GM23338 (cell line): ENCODE measurements at regions not wholly inside any gene's neighbourhood (a gene's known extent, or its start where the extent isn't known, plus 50 kb on each side); places are given as distances from the start of the nearest gene placed in this dataset.
A peak's percentile ranks its signal among the peaks of the same experiment; 100 is the strongest.

Experiments used
- ATAC-seq: fragments of 200-7000 bp; cut with Tn5 transposase; 3 replicates; pipeline ENCODE4 v1.9.1; 2020
- DNase-seq: peaks from one replicate; pipeline ENCODE4 v3.0.0-alpha.2; 2015; ENCODE audit warnings: low spot score
- H2AFZ ChIP-seq: fragments of 200-600 bp; sonication (generic); 2 replicates; pipeline ENCODE4 v1.8.0; 2016; ENCODE audit warnings: antibody characterized with exemption, mild to moderate bottlenecking, moderate library complexity
- H3F3A ChIP-seq: fragments of 200-600 bp; sonication (generic); replicated peaks from 2 replicates; pipeline ENCODE4 v1.8.0; 2017; ENCODE audit warnings: antibody characterized with exemption, mixed run types, low read depth
- H3K27ac ChIP-seq: fragments of 200-600 bp; sonication (generic); 2 replicates; pipeline ENCODE4 v1.6.1; 2016; ENCODE audit warnings: low read depth
- H3K27me3 ChIP-seq: fragments of 200-600 bp; sonication (generic); 2 replicates; pipeline ENCODE4 v1.8.0; 2016; ENCODE audit warnings: mild to moderate bottlenecking, mixed run types, moderate library complexity; ENCODE audit not compliant: insufficient read depth
- H3K36me3 ChIP-seq: fragments of 200-600 bp; sonication (generic); 2 replicates; pipeline ENCODE4 v1.8.0; 2016; ENCODE audit warnings: mild to moderate bottlenecking; ENCODE audit not compliant: insufficient read depth
- H3K4me1 ChIP-seq: fragments of 200-600 bp; sonication (generic); 2 replicates; pipeline ENCODE4 v1.8.0; 2016; ENCODE audit warnings: mild to moderate bottlenecking, moderate library complexity; ENCODE audit not compliant: insufficient read depth
- H3K4me2 ChIP-seq: fragments of 200-600 bp; sonication (generic); 2 replicates; pipeline ENCODE4 v1.7.1; 2017; ENCODE audit warnings: mixed run types
- H3K4me3 ChIP-seq: fragments of 200-600 bp; sonication (generic); 2 replicates; pipeline ENCODE4 v1.6.1; 2016; ENCODE audit warnings: mixed run types
- H3K79me2 ChIP-seq: fragments of 200-600 bp; sonication (generic); replicated peaks from 2 replicates; pipeline ENCODE4 v1.8.0; 2017; ENCODE audit warnings: mild to moderate bottlenecking; ENCODE audit not compliant: insufficient read depth
- H3K9me2 ChIP-seq: fragments of 200-600 bp; sonication (generic); 2 replicates; pipeline ENCODE4 v1.8.0; 2017; ENCODE audit not compliant: insufficient read depth
- H4K20me1 ChIP-seq: fragments of 200-600 bp; sonication (generic); replicated peaks from 2 replicates; pipeline ENCODE4 v1.8.0; 2017; ENCODE audit warnings: mild to moderate bottlenecking; ENCODE audit not compliant: insufficient read depth
- H3K27ac Mint-ChIP-seq: 2 replicates; pipeline ENCODE4 v1.8.0; 2020; ENCODE audit warnings: inconsistent platforms, mild to moderate bottlenecking, moderate library complexity, mixed read lengths
- H3K27me3 Mint-ChIP-seq: 3 replicates; pipeline ENCODE4 v1.8.0; 2022; ENCODE audit warnings: low read depth, mild to moderate bottlenecking, moderate library complexity, mixed read lengths, inconsistent platforms; ENCODE audit not compliant: insufficient read depth, poor library complexity
- H3K36me3 Mint-ChIP-seq: 3 replicates; pipeline ENCODE4 v1.8.0; 2021; ENCODE audit warnings: low read depth, mild to moderate bottlenecking, inconsistent platforms, moderate library complexity, mixed read lengths
- H3K4me1 Mint-ChIP-seq: 3 replicates; pipeline ENCODE4 v1.8.0; 2020; ENCODE audit warnings: mild to moderate bottlenecking, inconsistent platforms, mixed read lengths
- H3K4me3 Mint-ChIP-seq: 3 replicates; pipeline ENCODE4 v1.8.0; 2021; ENCODE audit warnings: moderate library complexity, mild to moderate bottlenecking, inconsistent platforms, mixed read lengths
- H3K9me3 Mint-ChIP-seq: 3 replicates; pipeline ENCODE4 v1.8.0; 2020; ENCODE audit warnings: moderate library complexity, mild to moderate bottlenecking, inconsistent platforms, mixed read lengths
- CTCF ChIP-seq, 2 experiments: fragments of 200-600 bp in 1 of 2; sonication (generic) in 1 of 2; conservative IDR thresholded peaks; 2 replicates each; pipeline versions ENCODE4 v1.5.1 to v1.6.1; 2016 to 2017; ENCODE audit warnings: antibody characterized with exemption in 2 of 2, low read depth in 2 of 2, mild to moderate bottlenecking in 2 of 2, moderate library complexity in 1 of 2
- ETS1 ChIP-seq: IDR thresholded peaks from 2 replicates; pipeline ENCODE4 v1.6.1; 2016; ENCODE audit warnings: antibody characterized with exemption
- EZH2 ChIP-seq: fragments of 200-600 bp; sonication (generic); IDR thresholded peaks from one replicate; pipeline ENCODE4 v1.8.0; 2017; ENCODE audit warnings: antibody characterized with exemption, mild to moderate bottlenecking, low read depth; ENCODE audit not compliant: unreplicated experiment
- EZH2phosphoT487 ChIP-seq: fragments of 200-600 bp; sonication (generic); IDR thresholded peaks from one replicate; pipeline ENCODE4 v1.8.1; 2018; ENCODE audit warnings: antibody characterized with exemption; ENCODE audit not compliant: unreplicated experiment
- JUNB ChIP-seq: IDR thresholded peaks from one replicate; pipeline ENCODE4 v1.6.1; 2016; ENCODE audit warnings: antibody characterized with exemption; ENCODE audit not compliant: unreplicated experiment
- NANOG ChIP-seq: IDR thresholded peaks from 2 replicates; pipeline ENCODE4 v1.6.1; 2016; ENCODE audit warnings: antibody characterized with exemption, borderline replicate concordance
- POLR2AphosphoS5 ChIP-seq: IDR thresholded peaks from 2 replicates; pipeline ENCODE4 v1.6.1; 2016; ENCODE audit warnings: antibody characterized with exemption, low read depth
- REST ChIP-seq: IDR thresholded peaks from one replicate; pipeline ENCODE4 v1.6.1; 2018; ENCODE audit warnings: antibody characterized with exemption; ENCODE audit not compliant: unreplicated experiment
- STAT1 ChIP-seq: IDR thresholded peaks from one replicate; pipeline ENCODE4 v1.6.1; 2016; ENCODE audit warnings: antibody characterized with exemption; ENCODE audit not compliant: unreplicated experiment
- ZNF114 ChIP-seq: fragments of 250-450 bp; sonication (Bioruptor Pico); IDR thresholded peaks from 2 replicates; pipeline ENCODE4 v1.5.0; 2020; ENCODE audit warnings: mild to moderate bottlenecking, moderate library complexity
- ZNF331 ChIP-seq: fragments of 250-450 bp; sonication (Bioruptor Pico); IDR thresholded peaks from 2 replicates; pipeline ENCODE4 v1.5.0; 2020; ENCODE audit warnings: low read depth, mild to moderate bottlenecking, moderate library complexity

- Mint-ChIP-seq H3K27ac (no peak overlapping the region), H3K36me3 (peaks cover 1% of the 10 kb centered on the region; the same call in 2 of the 3 replicates), H3K4me1 (peaks cover 9% of the 10 kb centered on the region), H3K4me3 (no peak overlapping the region), H3K9me3 (peaks cover 4% of the 10 kb centered on the region), H3K27me3 (no peaks in the 10 kb centered on the region)
- H2AFZ ChIP-seq, result no peak overlapping the region
- ATAC-seq (no peak), DNase-seq (no peak)
- H3K4me1 ChIP-seq, result 0 out of 2 replicates have a peak, but pooled peaks cover 7% of the 10 kb centered on the region
- no peaks in the 10 kb centered on the region for H3K79me2 ChIP-seq
- H3K9me2 ChIP-seq, result no peaks in the 10 kb centered on the region
- H3F3A ChIP-seq, result no peaks in the 10 kb centered on the region
- H3K36me3 ChIP-seq, result no peaks in the 10 kb centered on the region
- H4K20me1 ChIP-seq, result no peaks in the 10 kb centered on the region
- H3K27ac ChIP-seq, result no peak overlapping the region
- no peak overlapping the region for H3K4me3 ChIP-seq
- TF ChIP-seq EZH2phosphoT487 (no peak), STAT1 (no peak), ZNF331 (CRISPR knock-in tag) (no peak), ETS1 (no peak), CTCF (conservative IDR thresholded peaks at IDR 0.05; ENCODE audit: low read depth in 2 of 2) (no peak), EZH2 (no peak), ZNF114 (CRISPR knock-in tag) (no peak)
- no peak overlapping the region for H3K4me2 ChIP-seq
- no peaks in the 10 kb centered on the region for H3K27me3 ChIP-seq
Observed at GRCh38 chr3:107884028-107884427, 206.8 kb downstream of the CD47 start.

GRCh38 chr3:107882881-107883280 lies 207.9 kb downstream of the CD47 start:
- ATAC-seq (no peak), DNase-seq (no peak)
- Mint-ChIP-seq H3K27ac (no peak overlapping the region), H3K4me3 (no peak overlapping the region; the same call in 2 of the 3 replicates), H3K36me3 (no peaks in the 10 kb centered on the region), H3K27me3 (no peaks in the 10 kb centered on the region), H3K9me3 (no peaks in the 10 kb centered on the region), H3K4me1 (peaks cover 9% of the 10 kb centered on the region)
- no peaks in the 10 kb centered on the region for H4K20me1 ChIP-seq
- 0 out of 2 replicates have a peak, but pooled peaks cover 7% of the 10 kb centered on the region for H3K4me1 ChIP-seq
- H3K27me3 ChIP-seq, result no peaks in the 10 kb centered on the region
- H3K4me2 ChIP-seq, result no peak overlapping the region
- H3K9me2 ChIP-seq, result no peaks in the 10 kb centered on the region
- no peaks in the 10 kb centered on the region for H3K36me3 ChIP-seq
- H3K4me3 ChIP-seq, result no peak overlapping the region
- no peaks in the 10 kb centered on the region for H3F3A ChIP-seq
- peak overlapping the region; percentile 38; the same call in 1 of the 2 replicates for H2AFZ ChIP-seq
- no peak overlapping the region for H3K27ac ChIP-seq
- H3K79me2 ChIP-seq, result no peaks in the 10 kb centered on the region
- TF ChIP-seq REST (no peak), ETS1 (no peak), POLR2AphosphoS5 (no peak), NANOG (no peak), CTCF (conservative IDR thresholded peaks at IDR 0.05; ENCODE audit: low read depth in 2 of 2) (no peak), EZH2 (no peak), STAT1 (no peak), JUNB (no peak)
